ENCODE measurements at regions not wholly inside any gene's neighbourhood (a gene's known extent, or its start where the extent isn't known, plus 50 kb on each side); places are given as distances from the start of the nearest gene placed in this dataset.
"Not testable (repeated sequence)": the region's sequence is repeated elsewhere in the genome, so short reads cannot be mapped to it uniquely, and the experiment has no call there.

- no peak for DNase-seq
These were observed 473.9 kb upstream of the SYT4 start for GRCh38 chr18:43751203-43751602.

- no peak for DNase-seq
These were observed 474.5 kb upstream of the SYT4 start for GRCh38 chr18:43751835-43752234.

- no peak for DNase-seq
These were observed 480.0 kb upstream of the SYT4 start for GRCh38 chr18:43757273-43757672.

- no peak for DNase-seq
These were observed 481.4 kb upstream of the SYT4 start for GRCh38 chr18:43758734-43759133.

- DNase-seq = no peak
These were observed 482.7 kb upstream of the SYT4 start for GRCh38 chr18:43760010-43760409.

GRCh38 chr18:43772907-43773306, 495.6 kb upstream of the SYT4 start:
- DNase-seq = no peak

- no peak for DNase-seq
These were observed 497.2 kb upstream of the SYT4 start for GRCh38 chr18:43774497-43774896.

- DNase-seq = no peak
These were observed 498.3 kb upstream of the SYT4 start for GRCh38 chr18:43775591-43775990.

GRCh38 chr18:43776997-43777396, 499.7 kb upstream of the SYT4 start:
- no peak for DNase-seq

GRCh38 chr18:43777636-43778304, 500.5 kb upstream of the SYT4 start:
- DNase-seq = no peak

- DNase-seq = no peak
These were observed 503.6 kb upstream of the SYT4 start for GRCh38 chr18:43780782-43781340.

GRCh38 chr18:43785158-43785557, 507.9 kb upstream of the SYT4 start:
- DNase-seq = no peak

GRCh38 chr18:43786893-43787292, 509.6 kb upstream of the SYT4 start:
- no peak for DNase-seq

- not testable (repeated sequence) for DNase-seq
These were observed 510.4 kb upstream of the SYT4 start for GRCh38 chr18:43787721-43788120.

- DNase-seq = no peak
These were observed 512.1 kb upstream of the SYT4 start for GRCh38 chr18:43789234-43790000.

- DNase-seq = no peak
These were observed 516.6 kb upstream of the SYT4 start for GRCh38 chr18:43793910-43794309.

- no peak for DNase-seq
These were observed 517.1 kb upstream of the SYT4 start for GRCh38 chr18:43794363-43794762.

GRCh38 chr18:43797347-43797746, 520.1 kb upstream of the SYT4 start:
- no peak for DNase-seq

GRCh38 chr18:43800584-43800983, 523.3 kb upstream of the SYT4 start:
- no peak for DNase-seq

GRCh38 chr18:43805646-43806194, 528.4 kb upstream of the SYT4 start:
- DNase-seq = no peak

- no peak for DNase-seq
These were observed 535.3 kb upstream of the SYT4 start for GRCh38 chr18:43812627-43813026.

GRCh38 chr18:43819397-43819796, 542.1 kb upstream of the SYT4 start:
- DNase-seq = no peak

GRCh38 chr18:43819873-43820272, 542.6 kb upstream of the SYT4 start:
- DNase-seq = no peak

GRCh38 chr18:43825768-43826167, 548.5 kb upstream of the SYT4 start:
- DNase-seq = no peak
